ENCODE measurements at regions not wholly inside any gene's neighbourhood (a gene's known extent, or its start where the extent isn't known, plus 50 kb on each side); places are given as distances from the start of the nearest gene placed in this dataset.

GRCh38 chr11:127902382-127902781 lies 685.0 kb downstream of the ETS1 start:
- ATAC-seq (ENCODE audit: poor library complexity) = no peak
- no peak for DNase-seq
- intact Hi-C loops (cut with DNase I) = no loop called here

DNA sequence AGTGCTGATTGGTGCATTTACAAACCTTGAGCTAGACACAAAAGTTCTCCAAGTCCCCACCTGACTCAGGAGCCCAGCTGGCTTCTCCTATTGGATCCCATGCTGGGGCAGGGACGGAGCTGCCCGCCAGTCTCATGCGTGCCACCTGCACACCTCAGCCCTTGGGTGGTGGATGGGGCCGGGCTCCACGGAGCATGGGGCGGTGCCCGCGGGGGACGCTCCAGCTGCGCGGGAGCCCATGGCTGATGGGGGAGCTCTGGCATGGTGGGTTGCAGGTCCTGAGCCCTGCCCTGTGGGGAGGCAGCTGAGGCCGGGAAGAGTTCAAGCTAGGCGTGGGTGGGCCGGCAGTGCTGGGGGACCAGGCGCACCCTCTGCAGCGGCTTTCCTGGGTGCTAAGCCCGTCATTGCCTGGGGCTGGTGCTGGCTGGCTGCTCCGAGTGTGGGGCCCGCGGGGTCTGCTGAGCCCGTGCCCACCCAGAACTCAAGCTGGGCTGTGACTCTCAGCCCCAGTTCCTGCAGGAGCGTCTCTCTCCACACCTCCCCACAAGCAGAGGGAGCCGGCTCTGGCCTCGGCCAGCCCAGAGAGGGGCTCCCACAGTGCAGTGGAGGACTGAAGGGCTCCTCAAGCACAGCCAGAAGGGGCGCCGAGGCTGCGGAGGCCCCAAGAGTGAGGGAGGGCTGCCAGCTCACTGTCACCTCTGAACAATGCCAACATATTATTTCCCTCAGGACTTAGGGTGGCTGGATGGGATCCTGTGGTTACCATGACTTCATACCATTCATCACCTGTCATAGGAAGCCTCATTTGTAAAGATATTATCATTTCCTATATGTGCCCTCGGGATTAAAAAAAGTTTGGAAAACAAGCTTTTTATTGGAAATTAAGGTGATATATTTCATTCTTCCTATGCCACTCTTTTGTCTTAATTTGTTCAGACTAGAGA lies 688.7 kb downstream of the ETS1 start:
- no peak for ATAC-seq (ENCODE audit: poor library complexity)
- DNase-seq = no peak
- intact Hi-C loops (cut with DNase I) = no loop called here

DNA sequence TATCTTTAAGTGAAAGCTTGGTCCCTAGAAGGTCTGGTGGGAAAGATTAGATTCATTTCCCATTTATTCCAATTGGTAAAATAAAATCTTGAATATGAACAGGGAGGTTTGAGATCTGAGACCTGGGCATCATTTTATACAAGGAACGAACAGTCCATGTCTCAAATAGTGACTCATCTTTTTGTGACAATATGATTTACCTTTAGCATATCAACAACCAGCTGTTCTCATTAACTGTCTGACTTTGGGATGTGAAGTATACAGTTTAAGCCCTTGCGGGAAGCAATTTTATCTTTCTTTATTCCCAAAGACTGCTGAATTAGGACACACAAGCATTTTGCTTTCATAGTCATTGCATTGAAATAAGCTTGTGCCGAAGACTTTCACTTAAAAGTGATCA lies 691.6 kb downstream of the ETS1 start:
- ATAC-seq (ENCODE audit: poor library complexity) = no peak
- intact Hi-C loops (cut with DNase I) = no loop called here
- no peak for DNase-seq

GRCh38 chr11:127894316-127894715 lies 693.0 kb downstream of the ETS1 start:
- intact Hi-C loops (cut with DNase I) = no loop called here
- no peak for ATAC-seq (ENCODE audit: poor library complexity)
- no peak for DNase-seq

GRCh38 chr11:127890030-127890615 lies 697.2 kb downstream of the ETS1 start:
- ATAC-seq (ENCODE audit: poor library complexity) (no peak), DNase-seq (no peak)
- intact Hi-C loops (cut with DNase I) = no loop called here

DNA sequence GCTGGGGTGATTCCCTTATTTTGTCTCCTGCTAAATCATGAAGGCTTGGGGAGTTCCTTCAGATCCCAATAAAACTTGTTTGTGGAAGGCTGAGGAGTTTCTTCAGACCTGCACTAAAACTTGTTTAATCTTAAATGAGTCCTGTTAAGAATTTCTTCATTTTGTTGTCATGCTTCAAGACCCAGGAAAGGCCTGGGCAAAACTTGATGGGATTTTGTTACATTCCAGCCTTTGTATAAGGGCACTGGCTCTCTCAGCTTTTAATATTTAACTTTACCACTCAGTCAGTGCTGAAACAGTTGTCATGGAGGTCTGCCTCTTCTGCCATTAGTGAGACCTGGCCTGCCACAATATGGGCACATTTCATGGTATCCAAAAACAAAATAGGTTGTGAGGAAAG lies 699.0 kb downstream of the ETS1 start:
- no peak for DNase-seq
- intact Hi-C loops (cut with DNase I) = no loop called here
- ATAC-seq (ENCODE audit: poor library complexity) = no peak

- ATAC-seq (ENCODE audit: poor library complexity) = no peak
- intact Hi-C loops (cut with DNase I) = no loop called here
- DNase-seq = no peak
Measured at GRCh38 chr11:127875131-127875530, 712.2 kb downstream of the ETS1 start.

- intact Hi-C loops (cut with DNase I) = no loop called here
- ATAC-seq (ENCODE audit: poor library complexity) (no peak), DNase-seq (no peak)
Measured at GRCh38 chr11:127873478-127873877, 713.9 kb downstream of the ETS1 start.

GRCh38 chr11:127866109-127866508 lies 721.2 kb downstream of the ETS1 start:
- ATAC-seq (ENCODE audit: poor library complexity) (no peak), DNase-seq (no peak)
- intact Hi-C loops (cut with DNase I) = no loop called here

DNA sequence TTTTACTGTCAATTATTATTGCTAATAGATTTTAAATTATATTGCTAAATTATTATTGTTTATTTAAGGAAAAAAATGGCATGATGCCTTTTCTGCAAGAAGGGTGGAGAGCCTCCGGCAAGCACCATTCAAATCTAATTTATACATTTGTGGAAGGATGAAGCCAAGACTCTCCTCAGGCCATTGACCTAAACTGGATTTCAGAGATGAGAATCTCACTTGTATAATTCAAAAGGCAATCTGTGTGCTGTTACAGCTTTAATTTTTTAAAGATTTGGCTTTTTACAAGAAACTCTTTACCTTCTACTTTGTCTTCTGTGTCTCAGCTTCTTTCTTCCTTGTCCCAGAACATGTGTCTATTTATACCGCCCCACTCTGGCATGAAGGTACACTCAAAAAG lies 722.5 kb downstream of the ETS1 start:
- ATAC-seq (ENCODE audit: poor library complexity) = no peak
- intact Hi-C loops (cut with DNase I) = no loop called here
- no peak for DNase-seq

DNA sequence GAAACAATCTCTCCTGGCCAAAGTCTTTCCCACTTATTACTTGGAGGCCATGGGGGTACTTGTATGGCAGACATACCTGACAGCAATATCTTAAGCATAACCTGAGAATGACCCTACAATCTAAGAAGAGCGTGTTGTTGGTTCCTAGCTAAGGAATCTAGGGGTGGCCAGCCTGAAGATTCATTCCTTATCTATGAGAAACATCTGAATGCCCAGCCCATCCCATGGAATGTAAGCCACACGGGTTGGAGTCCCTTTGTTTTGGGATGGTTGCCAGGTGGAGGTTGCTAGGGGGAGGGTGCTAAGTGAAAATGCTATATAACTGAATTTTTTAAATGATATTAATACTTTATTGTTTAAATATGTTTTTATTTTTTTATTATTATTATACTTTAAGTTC lies 725.0 kb downstream of the ETS1 start:
- intact Hi-C loops (cut with DNase I) = no loop called here
- DNase-seq (no peak), ATAC-seq (ENCODE audit: poor library complexity) (no peak)

- no peak for ATAC-seq (ENCODE audit: poor library complexity)
- intact Hi-C loops (cut with DNase I) = no loop called here
Measured at GRCh38 chr11:127859941-127860354, 727.4 kb downstream of the ETS1 start.

DNA sequence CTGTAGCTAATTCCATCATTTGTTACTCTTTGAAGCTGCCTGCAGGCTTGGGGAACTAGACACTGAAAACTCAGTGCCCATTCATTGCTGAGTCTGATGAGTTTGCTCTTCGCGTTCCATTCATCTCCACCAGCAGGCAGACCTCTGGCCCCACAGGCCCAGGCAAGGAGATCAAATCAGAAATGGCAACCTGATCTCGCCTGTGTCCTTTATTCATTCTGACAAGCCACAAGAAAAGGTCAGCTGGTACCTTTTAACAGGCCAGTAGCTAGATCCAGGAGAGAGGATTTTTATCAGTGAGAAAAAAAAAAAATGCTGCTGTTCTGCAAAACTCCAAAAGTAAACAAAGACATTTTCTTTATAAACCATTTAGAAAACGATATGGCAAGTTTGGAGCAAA lies 742.5 kb downstream of the ETS1 start:
- intact Hi-C loops (cut with DNase I) = no loop called here
- no peak for DNase-seq
- ATAC-seq (ENCODE audit: poor library complexity) = no peak

More at GRCh38 chr11:127859941-127860354, 727.4 kb downstream of the ETS1 start:
- DNase-seq = no peak

- intact Hi-C loops (cut with DNase I) = no loop called here
- ATAC-seq (ENCODE audit: poor library complexity) (no peak), DNase-seq (peak; percentile 75)
Measured at GRCh38 chr11:127843483-127844396, 743.6 kb downstream of the ETS1 start.

- no peak for DNase-seq
- no peak for ATAC-seq (ENCODE audit: poor library complexity)
- intact Hi-C loops (cut with DNase I) = no loop called here
Measured at GRCh38 chr11:127825183-127825582, 762.2 kb downstream of the ETS1 start.

GRCh38 chr11:127818625-127819024 lies 768.7 kb downstream of the ETS1 start:
- ATAC-seq (ENCODE audit: poor library complexity) (no peak), DNase-seq (no peak)
- intact Hi-C loops (cut with DNase I) = no loop called here

GRCh38 chr11:127816962-127817361 lies 770.4 kb downstream of the ETS1 start:
- no peak for DNase-seq
- ATAC-seq (ENCODE audit: poor library complexity) = no peak
- intact Hi-C loops (cut with DNase I) = no loop called here

DNA sequence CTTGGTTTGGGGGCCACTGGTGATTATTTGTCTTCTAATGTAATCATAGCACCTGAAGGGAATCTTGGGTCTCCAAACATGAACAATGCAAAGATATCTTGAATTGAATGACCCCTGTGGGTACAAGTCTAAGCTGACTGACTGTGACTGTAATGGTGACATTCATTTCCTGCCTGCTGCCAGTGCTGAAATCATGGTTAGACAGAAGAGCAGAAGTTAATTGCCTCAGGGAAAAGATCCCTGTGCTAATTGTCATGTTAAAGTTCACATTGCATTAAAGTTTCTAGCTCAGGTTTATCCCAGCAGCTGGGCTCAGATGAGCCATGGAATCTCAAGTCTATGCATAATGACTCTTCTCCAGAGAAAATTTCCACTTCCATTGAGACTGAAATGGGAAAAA lies 772.0 kb downstream of the ETS1 start:
- ATAC-seq (ENCODE audit: poor library complexity) = no peak
- DNase-seq = no peak
- intact Hi-C loops (cut with DNase I) = no loop called here

- ATAC-seq (ENCODE audit: poor library complexity) (no peak), DNase-seq (no peak)
- intact Hi-C loops (cut with DNase I) = no loop called here
Measured at GRCh38 chr11:127806501-127806900, 780.9 kb downstream of the ETS1 start.
